Stomach smooth muscle (tissue), 2 donors: ENCODE measurements at regions not wholly inside any gene's neighbourhood (a gene's known extent, or its start where the extent isn't known, plus 50 kb on each side); places are given as distances from the start of the nearest gene placed in this dataset.

Source experiments
- H3K27ac ChIP-seq: one replicate; pipeline ENCODE4 v1.7.0; 2013; ENCODE audit warnings: mild to moderate bottlenecking, low read length, inconsistent platforms
- H3K27me3 ChIP-seq, 2 donors: one replicate each; pipeline ENCODE4 v1.7.0; 2013; ENCODE audit warnings: low read length in 2 of 2; ENCODE audit not compliant: insufficient read depth in 2 of 2, control insufficient read depth in 1 of 2
- H3K36me3 ChIP-seq, 2 donors: one replicate each; pipeline ENCODE4 v1.7.0; 2013; ENCODE audit warnings: low read length in 2 of 2; ENCODE audit not compliant: control insufficient read depth in 2 of 2, insufficient read depth in 2 of 2
- H3K4me1 ChIP-seq: one replicate; pipeline ENCODE4 v1.7.0; 2013; ENCODE audit warnings: low read length; ENCODE audit not compliant: control insufficient read depth, insufficient read depth
- H3K4me3 ChIP-seq, 2 donors: one replicate each; pipeline ENCODE4 v1.7.0; 2013; ENCODE audit warnings: low read length in 2 of 2
- H3K9ac ChIP-seq, 2 donors: one replicate each; pipeline ENCODE4 v1.7.0; 2013; ENCODE audit warnings: low read length in 2 of 2, mild to moderate bottlenecking in 1 of 2
- H3K9me3 ChIP-seq, 2 donors: one replicate each; pipeline ENCODE4 v1.7.0; 2013; ENCODE audit warnings: low read length in 2 of 2; ENCODE audit not compliant: control insufficient read depth in 2 of 2
- donor health status: healthy.
- donor health status: Pancreatic carcinoma.

- no peaks in the 10 kb centered on the region for H3K9me3 ChIP-seq
Measured at GRCh38 chr20:48211847-48212246, 426.6 kb upstream of the SULF2 start.

DNA sequence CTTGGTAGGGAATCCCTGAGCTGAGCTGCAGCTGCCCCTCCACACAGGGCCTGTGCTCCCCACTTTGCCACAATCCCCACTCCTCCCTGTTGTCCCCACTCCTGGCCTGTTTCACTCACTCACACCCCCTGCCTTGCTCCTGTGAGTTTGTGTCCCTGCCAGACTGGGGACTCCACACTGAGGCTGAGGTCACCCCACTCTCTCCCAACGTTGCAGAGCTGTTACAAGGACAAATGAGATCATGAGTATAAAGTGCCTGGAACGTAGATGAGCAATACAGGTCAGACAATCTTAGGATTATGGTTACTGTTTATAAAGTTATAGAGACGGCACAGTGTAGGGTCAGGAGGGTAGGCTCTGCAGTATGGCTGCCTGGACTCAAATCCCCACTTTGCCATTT is 426.0 kb upstream of the SULF2 start:
- Histone ChIP-seq H3K27me3 (no peaks in the 10 kb centered on the region), H3K4me1 (no peaks in the 10 kb centered on the region), H3K36me3 (no peaks in the 10 kb centered on the region), H3K9ac (no peak overlapping the region), H3K9me3 (no peaks in the 10 kb centered on the region), H3K27ac (no peak overlapping the region), H3K4me3 (no peak overlapping the region)

More at GRCh38 chr20:48211847-48212246, 426.6 kb upstream of the SULF2 start:
- no peaks in the 10 kb centered on the region for H3K4me1 ChIP-seq
- no peak overlapping the region for H3K4me3 ChIP-seq
- no peaks in the 10 kb centered on the region for H3K36me3 ChIP-seq
- H3K27me3 ChIP-seq: no peaks in the 10 kb centered on the region
- H3K9ac ChIP-seq: no peak overlapping the region
- no peak overlapping the region for H3K27ac ChIP-seq

- H3K9ac ChIP-seq: no peak overlapping the region
- H3K4me3 ChIP-seq: no peak overlapping the region
- no peaks in the 10 kb centered on the region for H3K9me3 ChIP-seq
- H3K36me3 ChIP-seq: no peaks in the 10 kb centered on the region
- no peak overlapping the region for H3K27ac ChIP-seq
- no peaks in the 10 kb centered on the region for H3K27me3 ChIP-seq
- no peaks in the 10 kb centered on the region for H3K4me1 ChIP-seq
Measured at GRCh38 chr20:48210111-48211027, 425.1 kb upstream of the SULF2 start.

- Histone ChIP-seq H3K27ac (no peak overlapping the region), H3K4me3 (no peak overlapping the region), H3K27me3 (no peaks in the 10 kb centered on the region), H3K9me3 (no peaks in the 10 kb centered on the region), H3K9ac (no peak overlapping the region), H3K4me1 (no peaks in the 10 kb centered on the region), H3K36me3 (no peaks in the 10 kb centered on the region)
Measured at GRCh38 chr20:48209102-48209501, 423.8 kb upstream of the SULF2 start.

- Histone ChIP-seq H3K27me3 (no peaks in the 10 kb centered on the region), H3K4me3 (no peak overlapping the region), H3K9me3 (no peaks in the 10 kb centered on the region), H3K36me3 (no peaks in the 10 kb centered on the region), H3K9ac (no peak overlapping the region), H3K27ac (no peak overlapping the region), H3K4me1 (no peaks in the 10 kb centered on the region)
Measured at GRCh38 chr20:48208176-48208575, 422.9 kb upstream of the SULF2 start.

- Histone ChIP-seq H3K36me3 (no peaks in the 10 kb centered on the region), H3K27ac (no peak overlapping the region), H3K9ac (no peak overlapping the region), H3K4me1 (no peaks in the 10 kb centered on the region), H3K9me3 (no peaks in the 10 kb centered on the region), H3K27me3 (no peaks in the 10 kb centered on the region), H3K4me3 (no peak overlapping the region)
Measured at GRCh38 chr20:48207505-48207904, 422.2 kb upstream of the SULF2 start.

- Histone ChIP-seq H3K4me3 (no peak overlapping the region), H3K36me3 (no peaks in the 10 kb centered on the region), H3K27me3 (no peaks in the 10 kb centered on the region), H3K27ac (no peak overlapping the region), H3K9ac (no peak overlapping the region), H3K4me1 (no peaks in the 10 kb centered on the region), H3K9me3 (no peaks in the 10 kb centered on the region)
Measured at GRCh38 chr20:48205786-48206185, 420.5 kb upstream of the SULF2 start.

- Histone ChIP-seq H3K9me3 (no peaks in the 10 kb centered on the region), H3K9ac (no peak overlapping the region), H3K27ac (no peak overlapping the region), H3K27me3 (no peaks in the 10 kb centered on the region), H3K4me1 (no peaks in the 10 kb centered on the region), H3K4me3 (no peak overlapping the region), H3K36me3 (no peaks in the 10 kb centered on the region)
Measured at GRCh38 chr20:48205281-48205782, 420.1 kb upstream of the SULF2 start.

GRCh38 chr20:48204499-48204898 is 419.2 kb upstream of the SULF2 start:
- H3K4me1 ChIP-seq: no peaks in the 10 kb centered on the region
- H3K27ac ChIP-seq: no peak overlapping the region
- H3K27me3 ChIP-seq: no peaks in the 10 kb centered on the region
- H3K36me3 ChIP-seq: no peaks in the 10 kb centered on the region
- H3K9ac ChIP-seq: no peak overlapping the region
- no peak overlapping the region for H3K4me3 ChIP-seq
- no peaks in the 10 kb centered on the region for H3K9me3 ChIP-seq

DNA sequence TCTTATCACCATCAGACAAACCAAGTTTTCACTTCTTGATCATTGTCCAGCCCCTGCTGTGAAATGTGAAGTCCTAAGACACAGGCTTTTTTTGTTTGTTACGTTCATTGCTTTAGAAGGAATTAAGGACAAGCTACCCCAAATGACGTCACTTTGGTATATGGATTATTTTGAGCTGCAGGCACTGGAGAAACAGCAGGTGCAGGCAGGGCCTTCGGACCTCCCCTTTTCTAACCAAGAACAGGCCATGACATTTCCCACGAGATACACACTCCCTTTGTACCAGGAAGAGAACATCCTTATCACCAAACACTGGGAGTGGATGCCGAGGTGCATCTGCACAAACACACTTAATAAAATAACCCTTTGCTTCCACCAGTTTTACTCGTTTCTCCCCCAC is 418.0 kb upstream of the SULF2 start:
- no peaks in the 10 kb centered on the region for H3K9me3 ChIP-seq
- no peak overlapping the region for H3K9ac ChIP-seq
- H3K36me3 ChIP-seq: no peaks in the 10 kb centered on the region
- H3K27me3 ChIP-seq: no peaks in the 10 kb centered on the region
- H3K4me1 ChIP-seq: no peaks in the 10 kb centered on the region
- no peak overlapping the region for H3K27ac ChIP-seq
- no peak overlapping the region for H3K4me3 ChIP-seq
